Upper lobe of left lung (tissue), 4 donors: ENCODE measurements at regions not wholly inside any gene's neighbourhood (a gene's known extent, or its start where the extent isn't known, plus 50 kb on each side); places are given as distances from the start of the nearest gene placed in this dataset.

ENCODE experiments used
- EP300 ChIP-seq, 4 donors: sonication (generic); formaldehyde crosslinking; IDR thresholded peaks; one replicate each; pipeline ENCODE4 v1.5.1; 2017; ENCODE audit warnings: antibody characterized with exemption in 4 of 4, control low read depth in 2 of 4
- POLR2A ChIP-seq, 4 donors: fragments of 450-650 bp; IDR thresholded peaks; one replicate each; pipeline ENCODE4 v1.5.1; 2016 to 2017; ENCODE audit warnings: antibody characterized with exemption in 4 of 4, mild to moderate bottlenecking in 2 of 4
- POLR2AphosphoS5 ChIP-seq, 2 donors: sonication (generic); formaldehyde crosslinking; IDR thresholded peaks; one replicate each; pipeline ENCODE4 v1.5.1; 2017; ENCODE audit warnings: antibody characterized with exemption in 2 of 2
- TF ChIP-seq, protein P1 (sequence below), 6 experiments: fragments of 450-650 bp in 4 of 6; fragments of 200-600 bp in 2 of 6; sonication (generic) in 2 of 6; IDR thresholded peaks; one replicate each; pipeline ENCODE4 v1.5.1; 2016 to 2019; ENCODE audit warnings: antibody characterized with exemption in 6 of 6

DNA sequence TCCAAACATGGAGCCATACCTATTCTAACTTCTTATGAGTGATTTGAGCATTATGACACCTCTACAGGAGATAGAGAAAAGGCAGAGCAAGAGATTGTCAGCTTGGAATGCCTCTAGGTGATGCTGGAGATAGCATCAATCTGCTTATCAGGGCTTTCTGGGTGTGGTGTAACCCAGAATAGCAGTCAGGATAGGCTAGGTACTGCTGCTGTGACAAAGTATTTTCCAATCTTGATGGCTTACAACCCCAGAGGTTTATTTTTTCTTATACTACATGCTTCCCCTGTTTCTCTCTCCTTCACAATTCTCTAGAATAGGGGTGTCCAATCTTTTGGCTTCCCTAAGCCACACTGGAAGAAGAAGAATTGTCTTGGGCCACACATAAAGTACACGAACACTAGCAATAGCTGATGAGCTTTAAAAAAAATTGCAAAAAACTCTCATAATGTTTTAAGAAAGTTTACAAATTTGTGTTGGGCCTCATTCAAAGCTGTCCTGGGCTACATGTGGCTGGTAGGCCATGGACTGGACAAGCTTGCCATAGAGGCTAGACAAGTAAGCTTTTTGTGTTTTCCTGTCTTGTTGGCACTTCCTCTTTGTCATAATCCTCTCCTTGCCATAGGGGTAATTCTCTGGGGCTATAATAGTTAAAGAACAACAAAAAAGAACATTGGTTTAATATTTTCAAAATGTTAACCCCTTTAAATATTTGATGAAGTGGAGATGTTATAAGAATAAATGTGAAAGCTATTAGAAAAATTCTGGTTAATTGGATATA is 123.9 kb upstream of the PMCH start:
- TF ChIP-seq, protein P1, sequence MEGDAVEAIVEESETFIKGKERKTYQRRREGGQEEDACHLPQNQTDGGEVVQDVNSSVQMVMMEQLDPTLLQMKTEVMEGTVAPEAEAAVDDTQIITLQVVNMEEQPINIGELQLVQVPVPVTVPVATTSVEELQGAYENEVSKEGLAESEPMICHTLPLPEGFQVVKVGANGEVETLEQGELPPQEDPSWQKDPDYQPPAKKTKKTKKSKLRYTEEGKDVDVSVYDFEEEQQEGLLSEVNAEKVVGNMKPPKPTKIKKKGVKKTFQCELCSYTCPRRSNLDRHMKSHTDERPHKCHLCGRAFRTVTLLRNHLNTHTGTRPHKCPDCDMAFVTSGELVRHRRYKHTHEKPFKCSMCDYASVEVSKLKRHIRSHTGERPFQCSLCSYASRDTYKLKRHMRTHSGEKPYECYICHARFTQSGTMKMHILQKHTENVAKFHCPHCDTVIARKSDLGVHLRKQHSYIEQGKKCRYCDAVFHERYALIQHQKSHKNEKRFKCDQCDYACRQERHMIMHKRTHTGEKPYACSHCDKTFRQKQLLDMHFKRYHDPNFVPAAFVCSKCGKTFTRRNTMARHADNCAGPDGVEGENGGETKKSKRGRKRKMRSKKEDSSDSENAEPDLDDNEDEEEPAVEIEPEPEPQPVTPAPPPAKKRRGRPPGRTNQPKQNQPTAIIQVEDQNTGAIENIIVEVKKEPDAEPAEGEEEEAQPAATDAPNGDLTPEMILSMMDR (IDR thresholded peaks at IDR 0.05): no peak
- no peak for TF ChIP-seq POLR2AphosphoS5 (IDR thresholded peaks at IDR 0.05)
- TF ChIP-seq POLR2A (IDR thresholded peaks at IDR 0.05): no peak
- no peak for TF ChIP-seq EP300 (IDR thresholded peaks at IDR 0.05)
